Activated T-cell treated with anti-CD3 and anti-CD28 coated beads for 4 hours (primary cell): ENCODE measurements at regions not wholly inside any gene's neighbourhood (a gene's known extent, or its start where the extent isn't known, plus 50 kb on each side); places are given as distances from the start of the nearest gene placed in this dataset.

Source experiments
- DNase-seq: peaks from one replicate; pipeline ENCODE4 v3.0.0-alpha.2; 2020

DNA sequence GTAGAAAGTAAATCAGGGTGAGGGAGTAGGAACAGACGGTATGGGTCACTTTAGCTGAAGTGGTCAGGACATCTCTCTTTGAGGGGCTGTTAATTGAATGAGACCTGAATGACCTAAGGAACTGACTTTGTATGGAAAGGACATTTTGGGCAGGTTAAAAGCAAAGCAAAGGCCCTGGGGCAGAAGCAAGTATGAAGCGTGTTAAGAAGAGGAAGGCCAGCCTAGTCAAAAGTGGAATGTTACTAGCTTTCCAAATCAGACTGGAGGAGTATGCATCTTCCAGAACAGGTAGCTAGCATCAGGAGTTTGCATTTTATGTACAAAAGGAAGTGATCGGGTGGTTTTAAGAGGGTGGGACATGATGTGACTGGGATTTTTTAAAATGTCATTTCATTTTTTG lies 70.9 kb upstream of the PCGF5 start:
- no peak for DNase-seq

DNA sequence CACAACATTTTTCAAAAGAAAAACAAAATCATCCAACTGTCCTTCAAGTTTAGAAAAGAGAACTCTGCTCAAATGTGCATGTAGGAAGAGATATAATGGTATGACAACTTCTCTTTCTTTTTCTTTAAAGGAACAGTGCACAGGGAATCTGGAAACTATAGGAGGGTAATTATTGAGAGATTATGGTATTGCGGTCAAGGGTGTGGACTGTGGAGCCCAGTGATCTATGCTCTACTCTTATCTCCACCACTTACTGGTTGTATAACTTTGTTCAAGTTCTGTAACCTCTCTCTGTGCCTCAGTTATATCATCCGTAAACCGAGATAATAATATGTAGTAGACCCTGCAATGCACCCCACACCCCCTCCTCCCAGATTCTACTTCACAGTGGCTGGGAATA lies 69.8 kb upstream of the PCGF5 start:
- no peak for DNase-seq

DNA sequence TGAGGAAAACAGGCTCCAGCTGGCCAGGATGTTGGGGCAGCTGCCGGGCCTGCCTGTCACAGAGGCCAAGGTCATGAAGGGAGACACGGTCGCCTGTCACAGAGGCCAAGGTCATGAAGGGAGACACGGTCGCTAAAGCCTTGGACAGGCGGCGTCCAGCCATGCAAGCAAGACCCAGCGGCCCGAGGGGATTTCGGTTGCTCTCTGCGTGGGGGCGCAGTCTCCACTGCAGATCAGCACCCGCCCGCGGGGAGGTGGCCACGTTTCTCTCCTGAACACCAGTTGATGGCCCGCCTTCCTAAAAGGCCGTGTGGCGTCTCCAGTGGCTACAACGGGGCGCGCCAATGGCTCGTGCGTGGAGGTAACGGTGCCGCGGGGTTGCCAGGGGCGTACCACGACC lies 67.0 kb upstream of the PCGF5 start:
- DNase-seq: no peak

DNA sequence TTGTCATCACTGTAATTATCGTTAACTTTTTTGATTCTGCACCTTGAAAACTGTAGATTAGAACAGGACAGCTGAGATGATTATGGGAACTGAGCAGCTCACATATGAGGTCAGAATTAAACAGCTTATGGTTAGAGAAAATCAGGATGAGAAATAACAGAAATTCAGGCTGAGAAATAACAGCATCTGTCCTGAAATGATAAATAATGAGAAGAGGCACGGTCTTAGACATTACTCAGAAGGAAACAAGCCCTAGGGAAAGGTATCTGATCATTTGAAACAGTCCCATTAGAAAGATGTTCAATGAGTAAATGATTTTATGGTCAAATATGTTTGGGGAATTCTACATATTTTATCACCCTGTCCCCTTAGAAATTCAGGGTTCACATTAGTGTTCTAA lies 65.6 kb upstream of the PCGF5 start:
- no peak for DNase-seq

DNA sequence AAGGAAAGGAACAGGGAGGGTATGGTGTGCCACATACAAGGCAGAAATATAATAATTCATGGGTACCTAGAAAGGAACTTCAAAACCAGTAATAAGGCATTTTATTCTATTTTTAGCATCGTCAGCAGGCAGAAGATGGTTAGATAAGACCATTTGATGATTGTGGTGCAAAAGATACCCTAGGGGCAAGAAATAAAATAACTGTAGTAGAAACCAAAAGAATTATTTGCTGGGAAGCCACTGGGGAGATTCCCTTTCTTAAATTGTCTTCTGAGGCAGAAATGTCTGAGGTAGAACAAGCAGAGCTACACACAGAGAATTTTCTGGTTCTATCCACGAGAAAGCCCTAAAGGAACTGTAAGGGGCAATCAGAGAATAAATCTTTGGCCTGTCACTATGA lies 64.3 kb upstream of the PCGF5 start:
- DNase-seq: no peak

DNA sequence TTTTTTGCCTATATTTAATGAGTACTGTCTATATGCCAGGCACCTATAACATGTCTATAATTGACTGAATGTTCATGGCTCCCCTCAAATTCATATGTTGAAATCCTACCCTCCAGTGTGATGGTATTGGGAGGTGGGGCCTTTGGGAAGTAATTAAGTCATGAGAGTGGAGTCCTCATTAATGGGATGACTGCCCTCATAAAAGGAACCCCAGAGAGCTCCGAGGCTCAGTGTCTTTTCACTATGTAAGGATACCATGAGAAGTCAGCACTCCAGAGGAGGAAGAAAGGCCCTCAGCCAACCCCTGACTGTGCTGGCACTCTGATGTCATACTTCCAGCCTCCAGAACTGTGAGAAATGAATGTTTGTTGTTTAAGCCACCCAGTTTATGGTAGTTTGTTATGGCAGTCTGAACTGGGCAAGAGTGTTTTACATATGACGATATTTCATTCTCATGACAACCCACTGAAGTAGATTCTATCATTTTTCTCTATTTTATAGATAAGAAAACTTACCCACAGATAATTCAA lies 61.1 kb upstream of the PCGF5 start:
- DNase-seq: no peak

DNA sequence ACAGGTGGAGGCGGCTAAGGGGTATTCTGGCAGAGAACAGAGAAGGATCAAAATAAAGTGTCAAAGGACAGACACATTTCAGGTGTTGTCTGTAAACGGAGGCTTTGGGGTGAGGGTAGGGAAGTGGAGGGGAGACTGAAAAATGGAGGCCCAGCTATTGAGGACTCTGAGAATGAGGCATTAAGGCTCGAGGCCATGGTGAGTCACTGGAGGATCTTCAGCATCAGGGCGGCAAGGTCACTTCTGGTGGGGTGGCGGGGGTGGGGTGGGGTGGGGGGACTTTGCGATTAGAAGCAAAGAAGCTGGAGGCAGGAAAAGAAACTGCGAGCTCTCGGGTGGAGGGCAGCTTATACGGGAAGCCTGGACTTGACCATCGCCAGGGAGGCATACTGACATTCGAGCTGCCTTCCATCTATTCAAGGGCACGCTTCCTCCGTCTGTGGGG lies 58.4 kb upstream of the PCGF5 start:
- DNase-seq: peak; percentile 11

DNA sequence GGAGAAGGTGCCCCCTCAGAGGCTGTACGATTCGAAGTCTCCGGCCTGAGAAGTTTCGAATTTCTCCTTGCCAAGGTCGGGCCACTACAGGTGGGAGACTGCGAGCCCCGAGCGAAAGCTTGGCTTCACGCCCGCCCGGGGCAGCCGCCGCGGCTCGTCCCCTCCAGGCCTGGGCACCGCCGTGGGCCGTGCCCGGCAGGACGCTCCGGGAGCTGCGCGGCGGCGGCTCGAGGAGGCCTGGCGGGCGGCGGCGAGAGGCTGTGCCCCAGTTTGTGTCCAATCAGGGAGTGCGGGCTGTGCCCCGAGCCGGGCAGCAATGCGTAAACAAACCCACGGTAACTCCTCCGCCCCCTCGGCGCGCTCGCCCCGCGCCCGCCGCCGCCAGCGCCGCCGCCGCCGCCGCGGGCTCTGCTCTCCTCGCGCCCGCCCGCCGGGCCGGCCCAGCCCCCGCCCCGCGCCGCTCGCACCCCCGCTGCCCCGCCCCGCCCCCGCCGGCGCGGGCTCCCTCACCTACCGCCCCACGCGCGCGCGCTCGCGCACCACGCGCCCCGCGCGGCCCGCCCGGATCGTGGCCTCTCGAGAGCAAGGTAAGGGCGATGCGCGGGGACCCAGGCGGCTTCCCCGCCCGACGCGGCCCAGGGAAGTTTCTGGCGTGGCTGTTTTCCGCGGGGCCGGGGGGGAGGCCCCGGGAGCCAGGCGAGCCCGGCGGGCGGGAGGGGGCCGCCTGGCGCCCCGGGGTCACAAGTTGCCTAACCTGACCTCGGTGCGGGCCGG lies 57.8 kb upstream of the PCGF5 start:
- peak; percentile 74 for DNase-seq

DNA sequence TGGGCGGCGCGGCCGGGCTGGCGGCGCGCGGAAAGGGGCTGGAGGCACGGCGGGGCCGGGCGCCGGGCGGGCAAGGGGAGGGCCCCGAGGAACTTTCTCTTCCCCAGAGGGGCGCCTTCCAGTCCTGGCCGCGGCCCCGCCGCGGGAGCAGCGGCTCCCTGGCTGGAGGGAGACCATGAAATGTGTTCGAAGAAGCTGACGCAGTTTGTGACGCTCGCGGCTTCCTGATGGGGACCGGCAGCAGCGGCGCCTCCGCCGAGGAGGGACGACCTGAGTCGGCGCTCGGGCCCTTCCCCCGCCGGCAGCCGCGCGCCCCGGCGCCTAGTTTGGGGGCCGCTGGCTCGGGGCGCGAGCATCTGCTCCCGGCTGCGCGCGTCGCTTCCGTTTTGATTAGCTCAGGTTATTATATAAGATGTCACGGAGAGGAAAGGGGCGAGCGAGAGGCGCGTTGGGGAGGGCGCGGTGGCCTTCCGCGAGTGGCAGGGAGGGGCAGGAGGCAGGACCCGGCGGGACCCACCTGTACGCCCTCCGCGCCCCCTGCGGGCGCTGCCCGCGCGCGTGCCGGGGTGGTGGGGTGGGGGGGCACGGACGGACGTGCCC lies 57.1 kb upstream of the PCGF5 start:
- DNase-seq: peak; percentile 49

DNA sequence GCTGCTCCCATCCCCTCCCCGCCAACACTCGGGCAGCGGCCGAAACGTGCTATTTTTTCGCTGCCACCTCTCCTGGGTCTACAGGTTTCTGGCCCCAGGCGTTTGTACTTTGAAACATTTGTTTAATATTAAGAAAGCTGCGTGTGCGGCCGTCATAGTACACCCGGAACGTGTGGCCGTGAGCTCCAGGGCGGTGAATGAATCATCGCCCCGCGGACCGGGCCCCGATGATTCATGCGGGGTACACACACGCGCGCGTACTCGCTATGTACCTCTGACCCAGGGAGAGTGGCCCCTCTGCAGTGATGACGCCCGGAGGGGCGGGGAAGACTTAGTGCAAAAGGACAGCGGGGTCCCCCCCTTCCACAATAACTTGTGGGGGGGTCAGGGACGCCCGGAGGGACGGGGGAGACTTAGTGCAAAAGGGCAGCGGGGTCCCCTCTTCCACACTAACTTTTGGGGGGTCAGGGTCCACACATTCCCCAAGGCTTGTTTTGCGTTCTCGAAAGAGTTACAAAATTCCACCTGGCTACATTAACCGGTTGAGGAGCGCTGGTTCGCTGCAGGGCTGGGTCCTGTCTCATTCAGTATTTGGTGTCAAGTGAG lies 56.5 kb upstream of the PCGF5 start:
- peak; percentile 64 for DNase-seq

DNA sequence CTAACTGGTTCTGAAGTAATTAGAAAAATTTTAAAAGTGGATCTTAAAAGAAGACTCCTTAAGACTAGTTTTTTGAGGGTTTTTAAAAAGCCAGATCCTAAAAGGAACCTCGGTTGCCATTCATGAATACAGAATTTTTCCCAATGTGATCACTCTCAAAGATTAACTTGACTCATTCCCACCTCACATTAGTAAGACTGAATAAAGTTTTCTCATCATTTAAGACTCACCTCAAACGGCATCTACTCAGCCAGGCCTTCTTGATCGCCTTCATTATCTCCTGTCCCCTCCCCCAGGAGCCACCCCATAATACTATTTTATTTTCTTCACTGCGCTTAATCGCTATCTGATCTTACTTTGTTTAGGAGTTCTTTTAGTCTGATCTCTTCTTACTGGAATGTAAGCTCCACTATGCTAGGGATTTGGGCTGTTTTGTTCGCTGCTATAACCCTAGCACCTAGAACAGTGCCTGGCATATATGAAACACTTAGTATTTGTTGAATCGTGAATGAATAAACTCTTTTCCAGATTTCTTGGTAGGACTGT lies 55.9 kb upstream of the PCGF5 start:
- DNase-seq: no peak

DNA sequence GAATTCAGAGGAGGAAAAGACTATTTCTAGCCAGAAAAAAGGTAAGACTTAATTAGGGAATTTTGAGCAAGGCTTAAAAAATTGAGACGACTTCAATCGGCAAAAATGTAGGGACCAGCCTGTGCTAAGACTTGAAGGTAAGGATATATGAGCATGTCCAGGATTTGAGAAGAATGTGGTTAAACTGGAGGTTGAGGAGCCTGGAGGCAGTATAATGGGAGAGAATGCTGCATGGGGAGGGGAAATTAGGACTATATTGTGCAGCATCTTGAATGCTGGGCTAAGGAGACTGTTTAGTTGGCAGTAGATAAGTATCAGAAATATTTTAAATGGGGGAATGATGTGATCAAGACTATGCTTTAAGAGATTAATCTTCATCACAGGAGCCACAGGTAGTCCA lies 53.1 kb upstream of the PCGF5 start:
- no peak for DNase-seq

DNA sequence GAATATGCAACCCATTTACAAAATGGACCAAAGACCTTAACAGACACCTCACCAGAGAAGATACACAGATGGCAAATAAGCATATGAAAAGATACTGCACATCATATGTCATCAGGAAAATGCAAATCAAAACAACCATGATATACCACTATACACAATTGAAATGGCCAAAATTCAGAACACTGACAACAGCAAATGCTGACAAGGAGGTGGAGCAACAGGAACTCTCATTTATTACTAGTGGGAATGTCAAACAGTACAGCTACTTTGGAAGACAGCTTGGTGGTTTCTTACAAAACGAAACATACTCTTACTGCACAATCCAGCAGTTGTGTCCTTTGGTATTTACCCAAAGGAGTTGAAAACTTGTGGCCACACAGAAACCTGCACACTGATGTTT lies 50.0 kb upstream of the PCGF5 start:
- DNase-seq: no peak
